ENCODE measurements at regions not wholly inside any gene's neighbourhood (a gene's known extent, or its start where the extent isn't known, plus 50 kb on each side); places are given as distances from the start of the nearest gene placed in this dataset.

GRCh38 chr3:115478359-115478758, 145.0 kb upstream of the GAP43 start:
- no peak for DNase-seq

GRCh38 chr3:115486880-115487279, 136.4 kb upstream of the GAP43 start:
- no peak for DNase-seq

- no peak for DNase-seq
Measured at GRCh38 chr3:115487968-115488367, 135.3 kb upstream of the GAP43 start.

GRCh38 chr3:115488409-115488808, 134.9 kb upstream of the GAP43 start:
- no peak for DNase-seq

GRCh38 chr3:115494826-115495225, 128.5 kb upstream of the GAP43 start:
- no peak for DNase-seq

GRCh38 chr3:115498421-115498820, 124.9 kb upstream of the GAP43 start:
- DNase-seq = no peak

GRCh38 chr3:115498898-115499297, 124.4 kb upstream of the GAP43 start:
- no peak for DNase-seq

- no peak for DNase-seq
Measured at GRCh38 chr3:115499666-115500065, 123.6 kb upstream of the GAP43 start.

GRCh38 chr3:115500795-115501194, 122.5 kb upstream of the GAP43 start:
- DNase-seq = no peak

- DNase-seq = no peak
Measured at GRCh38 chr3:115502128-115502527, 121.2 kb upstream of the GAP43 start.

- DNase-seq = no peak
Measured at GRCh38 chr3:115503394-115503793, 119.9 kb upstream of the GAP43 start.

- DNase-seq = no peak
Measured at GRCh38 chr3:115508562-115508961, 114.7 kb upstream of the GAP43 start.

- DNase-seq = peak; percentile 84
Measured at GRCh38 chr3:115512565-115513415, 110.5 kb upstream of the GAP43 start.

GRCh38 chr3:115513416-115513800, 109.9 kb upstream of the GAP43 start:
- DNase-seq = no peak

GRCh38 chr3:115517457-115518050, 105.8 kb upstream of the GAP43 start:
- DNase-seq = no peak

- peak; percentile 74 for DNase-seq
Measured at GRCh38 chr3:115518100-115518852, 105.0 kb upstream of the GAP43 start.

GRCh38 chr3:115520241-115520640, 103.1 kb upstream of the GAP43 start:
- no peak for DNase-seq

GRCh38 chr3:115520651-115521245, 102.6 kb upstream of the GAP43 start:
- no peak for DNase-seq

- peak; percentile 38 for DNase-seq
Measured at GRCh38 chr3:115523458-115523857, 99.9 kb upstream of the GAP43 start.

GRCh38 chr3:115524549-115524948, 98.8 kb upstream of the GAP43 start:
- DNase-seq = no peak

GRCh38 chr3:115525731-115526130, 97.6 kb upstream of the GAP43 start:
- no peak for DNase-seq

GRCh38 chr3:115533218-115533617, 90.1 kb upstream of the GAP43 start:
- DNase-seq = no peak

- no peak for DNase-seq
Measured at GRCh38 chr3:115536171-115536570, 87.1 kb upstream of the GAP43 start.

Data from retina (tissue), 1 donor.